HEK293T (cell line): ENCODE measurements at regions not wholly inside any gene's neighbourhood (a gene's known extent, or its start where the extent isn't known, plus 50 kb on each side); places are given as distances from the start of the nearest gene placed in this dataset.
"Not testable (repeated sequence)": the region's sequence is repeated elsewhere in the genome, so short reads cannot be mapped to it uniquely, and the experiment has no call there.

Experiments used
- ARNT ChIP-seq: fragments of 450-650 bp; IDR thresholded peaks from 2 replicates; pipeline ENCODE4 v1.6.1; 2017; ENCODE audit warnings: mild to moderate bottlenecking
- BHLHE40 ChIP-seq: fragments of 450-650 bp; IDR thresholded peaks from 2 replicates; pipeline ENCODE4 v1.6.1; 2016; ENCODE audit warnings: mild to moderate bottlenecking, moderate library complexity, borderline replicate concordance
- CTBP1 ChIP-seq: fragments of 450-650 bp; IDR thresholded peaks from 2 replicates; pipeline ENCODE4 v1.6.1; 2016; ENCODE audit warnings: borderline replicate concordance
- FOXA1 ChIP-seq: fragments of 450-650 bp; IDR thresholded peaks from 2 replicates; pipeline ENCODE4 v1.6.1; 2016; ENCODE audit warnings: mild to moderate bottlenecking
- FOXK2 ChIP-seq: fragments of 450-650 bp; IDR thresholded peaks from 2 replicates; pipeline ENCODE4 v1.6.1; 2016; ENCODE audit warnings: mild to moderate bottlenecking
- FOXM1 ChIP-seq: fragments of 450-650 bp; IDR thresholded peaks from 2 replicates; pipeline ENCODE4 v1.6.1; 2017; ENCODE audit warnings: mild to moderate bottlenecking, borderline replicate concordance
- HDGF ChIP-seq: fragments of 450-650 bp; IDR thresholded peaks from 2 replicates; pipeline ENCODE4 v1.6.1; 2017; ENCODE audit warnings: antibody characterized with exemption, borderline replicate concordance
- L3MBTL2 ChIP-seq: fragments of 450-650 bp; conservative IDR thresholded peaks from 2 replicates; pipeline ENCODE4 v1.6.1; 2016; ENCODE audit warnings: mild to moderate bottlenecking
- NFRKB ChIP-seq: fragments of 450-650 bp; IDR thresholded peaks from 2 replicates; pipeline ENCODE4 v1.6.1; 2016; ENCODE audit warnings: mild to moderate bottlenecking, moderate library complexity
- SP1 ChIP-seq: fragments of 450-650 bp; IDR thresholded peaks from 2 replicates; pipeline ENCODE4 v1.6.1; 2017
- SUZ12 ChIP-seq: fragments of 450-650 bp; IDR thresholded peaks from 2 replicates; pipeline ENCODE4 v1.6.1; 2016; ENCODE audit warnings: mild to moderate bottlenecking
- TARDBP ChIP-seq: fragments of 450-650 bp; IDR thresholded peaks from 2 replicates; pipeline ENCODE4 v1.6.1; 2016
- ZNF384 ChIP-seq: fragments of 450-650 bp; IDR thresholded peaks from 2 replicates; pipeline ENCODE4 v1.6.1; 2016
- TF ChIP-seq, protein P1 (sequence below): fragments of 450-650 bp; IDR thresholded peaks from 2 replicates; pipeline ENCODE4 v1.6.1; 2016

DNA sequence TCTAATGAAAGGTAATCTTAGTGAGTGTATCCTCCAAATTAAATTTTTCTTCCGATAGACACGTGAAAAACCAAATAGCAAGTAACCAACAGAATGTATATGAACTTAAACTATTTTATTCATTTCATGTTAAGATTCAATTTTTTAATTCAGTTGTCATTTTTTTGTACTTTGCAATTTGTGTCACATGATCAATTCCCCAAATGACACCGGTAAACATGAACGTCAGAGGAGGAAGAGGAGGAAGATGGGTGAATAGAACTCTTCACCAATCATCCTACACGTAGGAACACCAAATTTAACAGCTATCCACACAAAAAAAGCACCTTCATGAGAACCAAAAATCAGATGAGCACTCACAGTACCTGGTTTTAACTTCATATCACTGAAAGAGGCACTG lies 401.4 kb upstream of the MIR17HG start:
- TF ChIP-seq, protein P1, sequence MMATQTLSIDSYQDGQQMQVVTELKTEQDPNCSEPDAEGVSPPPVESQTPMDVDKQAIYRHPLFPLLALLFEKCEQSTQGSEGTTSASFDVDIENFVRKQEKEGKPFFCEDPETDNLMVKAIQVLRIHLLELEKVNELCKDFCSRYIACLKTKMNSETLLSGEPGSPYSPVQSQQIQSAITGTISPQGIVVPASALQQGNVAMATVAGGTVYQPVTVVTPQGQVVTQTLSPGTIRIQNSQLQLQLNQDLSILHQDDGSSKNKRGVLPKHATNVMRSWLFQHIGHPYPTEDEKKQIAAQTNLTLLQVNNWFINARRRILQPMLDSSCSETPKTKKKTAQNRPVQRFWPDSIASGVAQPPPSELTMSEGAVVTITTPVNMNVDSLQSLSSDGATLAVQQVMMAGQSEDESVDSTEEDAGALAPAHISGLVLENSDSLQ = not testable (repeated sequence)
- TF ChIP-seq FOXM1, TARDBP, CTBP1, BHLHE40, HDGF, SUZ12, NFRKB, ARNT, FOXK2, SP1, L3MBTL2, FOXA1, ZNF384: not testable (repeated sequence)
